K562 (cell line): ENCODE measurements at regions not wholly inside any gene's neighbourhood (a gene's known extent, or its start where the extent isn't known, plus 50 kb on each side); places are given as distances from the start of the nearest gene placed in this dataset.

Experiments
- ATAC-seq: fragments of 200-7000 bp; cut with Tn5 transposase; 3 replicates; pipeline ENCODE4 v1.9.1; 2020; ENCODE audit warnings: moderate library complexity
- BruUV-seq: library from RNA; stranded (reverse); fragments of 400-500 nt; replicated peaks from 2 replicates; lab custom pipeline; 2021; lab: Mats Ljungman, UMichigan
- CTCF ChIA-PET: fragments of 300-600 bp; formaldehyde crosslinking; extraction: SDS; loops from one replicate; lab custom pipeline; 2021; ENCODE audit warnings: low intra/inter-chr PET ratio; lab: Yijun Ruan, JAX
- POLR2A ChIA-PET: fragments of 300-600, 350-650 bp; sonication (Branson Sonifier 250); formaldehyde crosslinking; extraction: SDS; loops from one replicate; lab custom pipeline; 2021; ENCODE audit warnings: antibody characterized with exemption, inconsistent platforms; lab: Yijun Ruan, JAX
- DNase-seq, 4 experiments: peaks; one replicate each; pipeline versions ENCODE4 v3.0.0 to v3.0.0-alpha.2; 2011 to 2018; ENCODE audit warnings: low spot score in 3 of 4, mixed read lengths in 3 of 4; ENCODE audit errors: extremely low read depth in 1 of 4
- FAIRE-seq: peaks from 2 replicates; lab custom pipeline; 2011; peaks lifted over from hg19 to GRCh38; lab: Jason Lieb, UNC
- H2AFZ ChIP-seq: 2 replicates; pipeline ENCODE4 v1.6.0; 2011; ENCODE audit warnings: low read depth, low read length, control low read depth, inconsistent platforms
- H3K27ac ChIP-seq: fragments of 200-600 bp; 3 replicates; pipeline ENCODE4 v1.8.0; 2011; ENCODE audit warnings: low read depth, mild to moderate bottlenecking, control low read depth, inconsistent platforms, low read length, moderate library complexity, mixed read lengths; ENCODE audit errors: extremely low read depth
- H3K27me3 ChIP-seq, 2 experiments: fragments of 300-600 bp in 1 of 2; 2 replicates in 1 of 2; 3 replicates in 1 of 2; pipeline versions ENCODE4 v1.6.0 to v1.8.0; 2011; ENCODE audit warnings: inconsistent platforms in 2 of 2, low read length in 2 of 2, mild to moderate bottlenecking in 1 of 2, mixed read lengths in 1 of 2, moderate library complexity in 1 of 2; ENCODE audit not compliant: control insufficient read depth in 2 of 2, insufficient read depth in 2 of 2
- H3K36me3 ChIP-seq: fragments of 300-600 bp; 3 replicates; pipeline ENCODE4 v1.8.0; 2011; ENCODE audit warnings: mild to moderate bottlenecking, low read length, inconsistent platforms; ENCODE audit not compliant: control insufficient read depth, insufficient read depth
- H3K4me1 ChIP-seq, 2 experiments: fragments of 200-600 bp in 1 of 2; replicated peaks in 1 of 2; 2 replicates in 1 of 2; 3 replicates in 1 of 2; pipeline versions ENCODE4 v1.5.1 to v1.8.0; 2011; ENCODE audit warnings: inconsistent platforms in 2 of 2, low read length in 2 of 2, mild to moderate bottlenecking in 1 of 2, mixed read lengths in 1 of 2, moderate library complexity in 1 of 2; ENCODE audit not compliant: control insufficient read depth in 2 of 2, insufficient read depth in 2 of 2
- H3K4me2 ChIP-seq: 2 replicates; pipeline ENCODE4 v1.6.1; 2011; ENCODE audit warnings: low read length, control low read depth, inconsistent platforms, mixed read lengths; ENCODE audit not compliant: insufficient read depth
- H3K4me3 ChIP-seq: fragments of 200-600 bp; sonication (generic), shearing (Covaris generic); 2 replicates; pipeline ENCODE4 v1.5.1; 2016; ENCODE audit warnings: control low read depth, inconsistent platforms
- H3K79me2 ChIP-seq: fragments of 200-600 bp; 3 replicates; pipeline ENCODE4 v1.8.0; 2011; ENCODE audit warnings: low read length, inconsistent platforms; ENCODE audit not compliant: control insufficient read depth, insufficient read depth
- H3K9ac ChIP-seq, 2 experiments: 2 replicates each; pipeline versions ENCODE4 v1.6.0 to v1.6.1; 2011; ENCODE audit warnings: low read depth in 2 of 2, low read length in 2 of 2, control low read depth in 1 of 2, inconsistent platforms in 1 of 2, mild to moderate bottlenecking in 1 of 2, mixed read lengths in 1 of 2; ENCODE audit not compliant: insufficient read depth in 1 of 2
- H3K9me1 ChIP-seq: one replicate; pipeline ENCODE4 v1.6.0; 2011; ENCODE audit warnings: inconsistent platforms, mild to moderate bottlenecking, low read length, moderate library complexity; ENCODE audit not compliant: control insufficient read depth, insufficient read depth
- H3K9me3 ChIP-seq: replicated peaks from 2 replicates; pipeline ENCODE4 v1.5.1; 2011; ENCODE audit warnings: low read depth, low read length, inconsistent platforms; ENCODE audit not compliant: control insufficient read depth, insufficient read depth
- H4K20me1 ChIP-seq: replicated peaks from 2 replicates; pipeline ENCODE4 v1.6.1; 2011; ENCODE audit warnings: low read length, inconsistent platforms, mixed read lengths; ENCODE audit not compliant: control insufficient read depth, insufficient read depth
- CREB3L1 ChIP-seq: fragments of 450-650 bp; IDR thresholded peaks from 2 replicates; pipeline ENCODE4 v1.6.1; 2014; ENCODE audit warnings: low read depth, mild to moderate bottlenecking, moderate library complexity, borderline replicate concordance
- ELK3 ChIP-seq: fragments of 450-650 bp; formaldehyde crosslinking; IDR thresholded peaks from 2 replicates; pipeline ENCODE4 v1.4.0; 2020; ENCODE audit warnings: mild to moderate bottlenecking
- FOXJ2 ChIP-seq: fragments of 200-800 bp; sonication (Bioruptor generic); IDR thresholded peaks from 2 replicates; pipeline ENCODE4 v1.6.1; 2016; ENCODE audit warnings: missing genetic modification characterization, missing compliant biosample characterization
- HDAC8 ChIP-seq: fragments of 450-650 bp; IDR thresholded peaks from 2 replicates; pipeline ENCODE4 v1.6.1; 2016; ENCODE audit warnings: mild to moderate bottlenecking, missing genetic modification characterization, moderate library complexity, missing compliant biosample characterization
- MIER1 ChIP-seq: fragments of 450-650 bp; IDR thresholded peaks from 2 replicates; pipeline ENCODE4 v1.6.1; 2016; ENCODE audit warnings: antibody characterized with exemption, mild to moderate bottlenecking, low read depth
- RBFOX2 ChIP-seq: fragments of 200-400 bp; formaldehyde crosslinking; IDR thresholded peaks from 2 replicates; pipeline ENCODE4 v1.6.1; 2017; ENCODE audit warnings: low read depth, mild to moderate bottlenecking, low read length, moderate library complexity
- STAG1 ChIP-seq: sonication (generic); formaldehyde crosslinking; IDR thresholded peaks from 2 replicates; pipeline ENCODE4 v1.5.0; 2020; ENCODE audit warnings: missing genetic modification reagents, borderline replicate concordance
- TFE3 ChIP-seq: fragments of 450-650 bp; formaldehyde crosslinking; IDR thresholded peaks from 2 replicates; pipeline ENCODE4 v1.4.0; 2020; ENCODE audit warnings: mild to moderate bottlenecking, mixed read lengths
- WGBS: fragments of 100-300 bp; shearing (Covaris generic); methylation state at CpG from one replicate; pipeline ENCODE4 v1.1.6; 2016; ENCODE audit warnings: low coverage, mixed read lengths; ENCODE audit not compliant: insufficient coverage; ENCODE audit errors: missing lambda C conversion rate; 5-methylcytosine and 5-hydroxymethylcytosine counted together
- in situ Hi-C: fragments of 300-500 bp; cut with MboI; formaldehyde crosslinking; loops from 4 replicates; pipeline ENCODE4 v1.15.0; 2018; ENCODE audit warnings: inconsistent platforms, mixed read lengths
- intact Hi-C: fragments of 100-400 bp; cut with micrococcal nuclease; formaldehyde crosslinking; loops from 2 replicates; pipeline ENCODE4 v1.14.2; 2022

- ATAC-seq (no peak), DNase-seq (no peak), FAIRE-seq (no peak)
- Histone ChIP-seq H3K4me2 (no peak overlapping the region), H3K27me3 (no peaks in the 10 kb centered on the region; a peak in 1 of 5 replicates), H3K79me2 (peaks cover 4% of the 10 kb centered on the region; the same call in 1 of the 3 replicates), H3K4me1 (peaks cover 10 to 22% of the 10 kb centered on the region in 2 experiments; a peak in 4 of 5 replicates), H3K4me3 (no peak overlapping the region), H4K20me1 (no peaks in the 10 kb centered on the region), H3K27ac (no peak overlapping the region), H3K9ac (no peak overlapping the region), H3K9me1 (no peaks in the 10 kb centered on the region), H2AFZ (no peak overlapping the region), H3K9me3 (no peaks in the 10 kb centered on the region), H3K36me3 (no peaks in the 10 kb centered on the region)
- ChIA-PET CTCF (no interaction called here), POLR2A (no interaction called here)
- WGBS = 68% methylated on average over 3 of the region's 3 CpGs
- TF ChIP-seq CREB3L1 (no peak), STAG1 (CRISPR knock-in tag) (no peak), HDAC8 (tag) (no peak), TFE3 (CRISPR knock-in tag) (no peak), MIER1 (no peak), ELK3 (CRISPR knock-in tag) (no peak), FOXJ2 (tag) (no peak), RBFOX2 (no peak)
- in situ Hi-C loops (no loop called here), intact Hi-C loops (no loop called here)
- BruUV-seq = no TSS peak
These were observed 150.4 kb upstream of the NEBL start for GRCh38 chr10:21047511-21047910.
